T-helper 1 cell treated with Interleukin-12 subunit alpha and Interleukin-12 subunit beta and Interleukin-4 antibody, amounts not matched to agents 30 ng/mL and 1 ng/mL, for 36 hours (primary cell): ENCODE measurements at regions not wholly inside any gene's neighbourhood (a gene's known extent, or its start where the extent isn't known, plus 50 kb on each side); places are given as distances from the start of the nearest gene placed in this dataset.

Experiments
- intact Hi-C: fragments of 100-400 bp; cut with micrococcal nuclease; formaldehyde crosslinking; loops from one replicate; pipeline ENCODE4 v1.15.1; 2024

DNA sequence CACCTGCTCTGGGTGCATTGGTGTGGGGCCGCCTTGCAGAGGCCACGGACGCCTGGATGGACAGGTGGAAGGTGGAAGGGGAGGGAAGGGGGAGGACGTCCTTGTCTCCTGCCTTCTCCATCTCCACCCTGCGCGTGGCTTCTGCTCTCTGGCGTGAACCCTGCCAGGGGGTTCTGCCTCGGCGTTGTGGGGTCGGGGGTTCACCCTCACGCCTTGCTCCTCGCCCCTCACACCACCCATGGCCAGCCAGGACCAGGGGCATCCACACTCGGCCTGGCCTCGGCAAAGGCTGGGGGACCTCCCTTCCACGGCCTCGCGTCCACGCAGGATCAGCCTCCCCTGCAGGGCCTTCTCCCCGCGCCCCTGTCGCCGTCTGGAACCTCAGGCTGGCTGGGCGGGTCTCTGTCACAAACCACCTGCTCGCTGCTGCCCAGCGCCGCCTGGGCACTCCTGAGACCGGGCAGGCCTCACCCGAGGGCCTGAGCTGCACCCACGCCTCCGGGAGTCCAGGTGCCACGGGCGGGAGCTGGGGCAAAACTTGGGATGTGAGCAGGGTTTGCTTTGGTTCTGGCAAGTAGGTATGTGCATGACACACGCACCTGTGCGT, 655.9 kb downstream of the GALR1 start:
- intact Hi-C loops: no loop called here

DNA sequence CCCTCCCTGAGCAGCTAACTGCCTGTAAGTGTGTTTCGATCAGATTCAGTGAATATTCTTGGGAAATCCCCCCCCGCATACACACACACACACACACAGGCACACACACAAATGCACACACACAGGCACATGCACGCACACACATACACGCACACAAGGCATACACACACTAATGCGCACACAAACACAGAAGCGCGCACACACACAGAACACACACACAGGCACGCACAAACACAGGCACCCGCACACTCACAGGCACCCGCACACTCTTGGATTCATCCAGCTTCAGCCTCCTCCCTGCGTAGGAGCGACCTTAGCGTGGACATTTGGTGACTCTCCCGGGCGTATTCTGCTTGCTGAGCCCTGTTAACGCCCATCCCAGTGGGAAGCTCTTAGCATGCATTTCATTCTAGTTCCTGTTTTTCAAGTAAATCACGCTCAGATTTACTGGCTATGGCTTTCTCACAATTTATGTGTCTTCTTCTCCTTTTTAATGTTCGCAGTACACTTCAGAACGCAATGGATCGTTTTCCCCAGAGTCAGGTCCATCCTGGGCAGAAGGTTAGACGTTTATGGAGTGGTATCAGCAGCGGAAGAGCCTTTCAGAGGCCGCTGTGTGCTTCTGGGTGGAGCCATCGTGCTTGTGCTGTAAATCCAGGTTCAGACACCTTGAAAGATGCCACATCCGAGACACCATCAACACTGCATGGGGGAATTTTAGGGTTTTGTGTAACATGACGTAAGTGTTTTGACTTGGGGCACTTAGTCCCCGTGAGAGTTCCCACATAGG, 656.6 kb downstream of the GALR1 start:
- intact Hi-C loops: no loop called here

DNA sequence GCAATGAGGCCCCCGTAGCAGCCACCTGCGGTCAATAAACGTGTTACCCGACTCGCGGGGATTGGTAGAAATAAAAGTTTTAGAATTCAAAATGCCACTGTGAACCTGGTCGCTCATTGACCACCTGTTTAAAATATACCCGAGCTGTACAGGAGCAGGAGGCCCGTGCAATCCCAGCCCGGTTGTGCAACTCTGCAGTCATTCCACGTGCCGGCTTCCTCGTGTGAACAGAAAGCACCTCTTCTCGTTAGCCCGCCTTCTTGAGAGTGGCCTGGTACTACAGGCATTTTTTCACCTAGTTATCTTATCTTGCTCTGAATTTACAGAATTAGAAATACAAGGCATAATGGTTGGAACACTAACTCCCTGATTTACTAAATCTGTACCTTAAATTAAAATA, 660.7 kb downstream of the GALR1 start:
- intact Hi-C loops: no loop called here

DNA sequence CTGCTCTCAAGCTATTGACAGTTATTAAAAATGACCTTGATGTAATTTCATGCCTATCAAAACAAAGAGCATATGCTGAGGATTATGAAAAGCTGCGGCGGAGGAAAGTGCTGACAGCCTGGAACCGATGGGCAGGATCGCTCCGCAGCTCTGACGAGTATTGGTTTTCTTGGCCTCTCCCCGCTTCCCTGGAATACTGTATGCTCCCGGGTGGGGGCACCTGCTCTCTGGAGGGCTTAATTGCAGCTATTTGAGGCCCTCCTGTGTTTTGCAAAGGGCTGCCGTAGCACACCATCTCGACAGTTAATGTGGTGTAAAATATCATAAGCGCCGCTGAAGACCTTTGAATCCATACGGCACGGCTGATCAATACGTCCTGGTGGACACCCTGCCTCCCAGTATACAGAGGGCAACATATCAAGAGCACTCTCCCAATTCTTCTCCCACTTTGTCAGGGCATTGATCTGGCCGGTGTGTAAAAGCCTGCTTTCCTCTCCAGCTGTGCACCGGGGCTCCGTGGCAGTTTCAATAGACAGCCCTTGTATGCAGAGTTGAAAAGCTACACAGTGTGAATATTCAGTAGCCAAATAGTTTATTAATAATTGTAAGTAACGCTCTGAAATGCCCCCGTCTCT, 662.4 kb downstream of the GALR1 start:
- intact Hi-C loops: no loop called here

DNA sequence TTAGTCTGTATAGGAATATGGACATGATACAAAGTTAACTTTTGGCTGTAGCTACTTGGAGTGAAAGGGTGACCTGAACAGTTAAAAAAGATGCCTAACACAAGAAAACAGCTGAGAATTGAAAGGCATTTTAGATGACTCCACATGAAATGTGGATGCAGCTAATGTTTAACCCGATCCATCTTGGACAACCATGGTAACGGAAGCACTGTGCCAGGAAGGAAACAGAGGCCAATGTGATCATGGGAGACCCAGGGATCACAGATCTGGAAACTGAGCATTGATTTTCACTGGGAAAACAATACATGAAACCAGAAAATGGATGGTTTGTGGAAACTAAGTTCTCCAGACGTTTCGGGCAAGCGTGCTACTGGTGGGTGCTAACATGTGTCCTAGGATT, 669.1 kb downstream of the GALR1 start:
- intact Hi-C loops: no loop called here

DNA sequence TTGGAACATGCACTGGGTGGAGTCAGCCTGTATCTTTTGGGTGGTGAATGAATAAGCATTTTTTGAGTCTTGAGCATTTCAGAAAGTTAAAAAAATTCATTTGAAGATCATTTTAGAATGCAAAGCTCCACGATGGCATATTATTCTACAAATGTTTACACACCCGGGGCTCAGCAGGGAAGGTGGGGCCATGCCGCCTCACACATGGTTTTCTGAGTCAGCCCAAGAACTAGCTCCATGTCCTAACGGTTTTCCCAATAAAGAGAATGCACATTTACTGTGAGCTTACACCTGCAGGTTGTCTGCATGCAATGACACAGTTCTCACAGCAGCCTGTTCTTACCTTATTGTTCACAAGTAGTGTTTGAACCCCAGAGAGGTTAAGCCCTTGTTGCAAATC, 670.3 kb downstream of the GALR1 start:
- intact Hi-C loops: no loop called here

DNA sequence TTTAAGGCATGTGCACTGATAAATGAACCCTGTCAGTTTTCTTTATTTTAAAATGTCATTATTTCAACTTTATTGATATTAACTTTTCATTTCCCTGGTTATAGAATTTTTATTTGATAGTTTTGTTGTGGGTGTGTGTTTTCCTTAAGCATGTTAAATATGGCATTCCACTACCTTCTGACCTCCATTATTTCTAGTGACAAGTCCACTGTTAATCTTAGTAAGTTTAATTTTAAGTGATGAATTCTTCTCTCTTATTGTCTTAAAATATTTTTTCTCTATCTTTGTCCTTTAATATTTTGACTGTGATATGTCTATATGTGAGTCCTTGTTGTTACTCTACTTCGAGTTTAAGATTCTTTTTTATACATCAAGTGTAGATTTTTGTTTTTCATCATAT, 685.7 kb downstream of the GALR1 start:
- intact Hi-C loops: no loop called here

DNA sequence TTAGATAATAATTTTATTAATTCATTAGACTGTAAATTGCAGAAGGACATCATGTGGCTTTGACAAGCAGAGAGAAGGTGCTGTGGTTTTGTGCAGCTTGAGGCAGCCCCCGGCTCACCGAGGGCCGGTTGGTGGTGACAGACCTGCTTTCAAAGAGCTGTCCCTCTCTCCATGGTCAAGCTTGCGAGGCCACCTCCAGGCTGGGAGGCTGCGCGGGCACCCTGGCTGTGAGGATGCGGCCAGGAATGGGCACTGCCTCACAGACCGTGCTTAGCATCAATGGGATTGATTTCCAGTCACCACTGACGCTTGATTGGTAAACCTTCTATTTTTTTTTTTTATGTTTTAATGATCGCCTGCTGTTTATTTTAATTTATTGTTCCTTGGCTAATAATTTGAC, 690.9 kb downstream of the GALR1 start:
- intact Hi-C loops: no loop called here

DNA sequence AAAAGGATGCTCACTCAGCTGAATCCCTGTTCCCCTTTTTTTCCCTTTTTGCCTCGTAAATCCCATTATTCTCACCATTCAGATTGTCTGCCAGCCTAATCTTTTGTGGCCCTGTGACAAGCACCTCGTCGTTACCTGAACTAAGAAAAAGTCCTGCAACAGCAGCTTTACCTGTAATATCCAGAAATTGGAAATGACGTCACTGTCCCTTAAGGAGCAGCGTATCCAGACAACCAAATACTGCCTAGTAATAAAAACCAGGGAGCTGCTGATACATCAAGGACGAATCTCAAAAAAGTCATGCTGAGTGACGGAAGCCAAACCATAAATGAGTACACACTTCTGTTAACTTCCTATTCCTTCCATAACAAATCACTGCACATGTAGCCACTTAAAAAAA, 694.9 kb downstream of the GALR1 start:
- intact Hi-C loops: no loop called here

DNA sequence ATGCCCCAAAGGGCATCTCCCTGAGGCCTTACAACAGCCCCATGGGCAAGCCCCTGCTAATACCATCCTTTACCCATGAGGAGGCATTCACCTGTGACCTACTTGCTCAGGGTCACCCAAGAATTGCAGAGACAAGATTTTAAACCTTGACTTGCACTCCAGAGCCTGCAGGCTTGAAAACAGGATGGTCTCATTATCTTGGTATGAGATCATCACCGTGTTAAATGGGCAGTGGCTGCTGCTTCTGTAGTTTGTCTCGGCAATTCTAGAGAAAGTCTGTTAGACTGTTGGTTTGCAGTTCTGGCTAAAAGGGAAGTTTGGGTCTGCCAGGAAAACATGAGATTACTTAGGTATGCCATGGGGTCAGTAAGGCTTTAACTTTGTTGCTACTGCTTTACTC, 698.9 kb downstream of the GALR1 start:
- intact Hi-C loops: no loop called here

DNA sequence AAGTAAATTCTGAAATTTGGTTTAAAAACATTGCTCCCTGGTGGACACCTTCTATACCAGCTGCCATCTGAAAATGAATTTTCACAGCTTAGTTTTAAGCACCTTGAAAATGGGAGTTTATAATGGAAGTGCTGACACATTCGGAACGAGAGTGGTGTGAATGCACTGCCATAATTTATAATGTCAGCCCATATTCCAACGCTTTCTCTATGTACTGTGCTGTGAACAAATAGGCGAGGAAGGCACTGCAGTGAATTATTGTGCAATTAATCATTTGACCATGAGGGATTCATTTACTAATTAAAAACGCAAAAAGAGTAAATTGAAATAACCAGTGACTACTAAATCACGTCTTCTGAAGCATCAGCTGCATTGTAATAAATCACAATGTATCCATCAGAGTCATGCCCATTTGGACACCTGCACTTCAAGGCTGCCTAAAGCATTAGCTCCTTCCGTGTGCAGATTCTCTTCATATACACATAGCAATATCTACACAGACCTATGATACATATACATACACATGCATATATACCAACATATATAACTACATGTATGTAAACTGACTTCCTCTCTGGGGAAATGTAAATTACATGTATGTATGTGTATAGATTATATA, 699.8 kb downstream of the GALR1 start:
- intact Hi-C loops: no loop called here

DNA sequence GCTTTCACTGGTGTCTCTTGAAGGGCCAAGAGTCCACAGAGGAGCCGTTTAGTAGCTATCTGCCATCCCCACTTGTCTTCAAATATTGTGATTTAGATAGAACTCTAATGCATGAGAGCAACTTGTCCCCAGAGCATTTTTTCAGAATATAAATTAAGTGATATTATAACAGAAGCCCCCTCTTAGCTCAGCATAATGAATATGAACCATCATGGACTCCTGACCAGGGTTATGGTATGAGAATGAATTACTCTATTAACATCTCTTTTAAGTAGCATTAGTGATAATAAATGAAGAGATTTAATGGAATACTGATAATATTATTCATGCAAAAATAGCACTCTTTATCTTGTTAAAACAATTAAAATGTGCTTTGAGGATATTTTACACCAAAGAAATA, 709.6 kb downstream of the GALR1 start:
- intact Hi-C loops: no loop called here

DNA sequence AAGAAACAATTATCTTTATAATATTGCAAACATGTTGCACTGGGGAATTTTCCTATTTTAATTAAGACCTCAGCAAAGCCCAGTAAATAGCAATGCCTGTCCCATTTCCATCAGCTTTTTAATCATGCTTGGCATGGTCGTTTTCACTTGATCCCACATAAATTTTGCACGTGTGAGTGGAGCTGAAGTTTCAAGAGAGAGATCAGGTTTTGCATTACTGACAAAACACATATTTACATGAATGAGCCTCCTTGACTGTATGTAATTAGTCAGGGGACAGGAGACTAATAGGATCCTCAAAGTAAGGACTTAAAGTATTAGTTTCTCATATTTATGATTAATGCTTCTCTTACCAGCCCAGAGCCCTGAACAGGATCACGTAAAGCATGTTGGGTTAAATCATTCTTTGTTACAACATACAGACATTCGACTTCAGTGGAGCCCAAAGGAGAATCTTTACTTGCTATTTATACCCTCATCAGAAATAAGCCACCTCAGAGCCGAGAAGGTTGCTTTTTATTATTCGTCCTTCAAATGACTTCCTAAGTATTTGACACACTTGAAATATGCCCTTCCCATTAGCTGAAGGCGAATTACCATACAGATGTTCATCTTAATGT, 711.3 kb downstream of the GALR1 start:
- intact Hi-C loops: no loop called here

DNA sequence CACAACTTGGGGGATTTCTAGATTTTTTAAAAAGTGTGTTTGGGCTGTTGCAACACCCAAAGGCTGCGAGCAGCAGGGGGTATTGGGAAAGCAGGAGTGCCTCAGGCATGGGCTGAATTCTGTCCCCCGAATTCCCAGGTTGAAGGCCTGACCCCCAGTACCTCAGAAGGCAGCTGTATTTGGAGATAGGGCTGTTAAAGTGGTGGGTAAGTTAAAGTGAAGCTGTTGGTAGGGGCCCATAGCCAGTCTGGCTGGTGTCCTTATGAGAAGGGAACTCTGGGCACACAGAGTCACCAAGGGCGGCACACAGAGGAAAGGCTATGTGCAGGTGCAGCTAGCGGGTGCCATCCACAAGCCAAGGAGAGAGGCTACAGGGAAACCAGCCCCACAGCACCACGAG, 717.4 kb downstream of the GALR1 start:
- intact Hi-C loops: no loop called here

DNA sequence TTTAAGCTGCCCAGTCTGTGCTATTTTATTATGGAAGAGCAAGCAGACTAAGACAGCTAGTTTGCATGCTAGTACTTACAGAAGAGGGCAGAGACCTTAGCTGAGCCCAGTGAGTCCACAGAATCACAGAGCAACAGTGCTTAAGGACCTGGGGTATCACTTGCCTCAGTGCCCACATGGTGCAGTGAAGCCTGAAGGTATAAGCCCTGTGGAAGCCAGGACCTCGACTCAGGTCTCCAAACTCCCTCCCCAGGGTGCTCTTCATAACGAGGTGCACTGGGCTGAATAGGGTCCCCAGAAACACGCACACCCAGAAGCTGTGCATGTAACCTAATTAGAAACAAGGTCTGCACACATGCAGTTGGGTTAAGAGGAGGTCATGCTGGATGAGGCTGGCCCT, 718.1 kb downstream of the GALR1 start:
- intact Hi-C loops: no loop called here

DNA sequence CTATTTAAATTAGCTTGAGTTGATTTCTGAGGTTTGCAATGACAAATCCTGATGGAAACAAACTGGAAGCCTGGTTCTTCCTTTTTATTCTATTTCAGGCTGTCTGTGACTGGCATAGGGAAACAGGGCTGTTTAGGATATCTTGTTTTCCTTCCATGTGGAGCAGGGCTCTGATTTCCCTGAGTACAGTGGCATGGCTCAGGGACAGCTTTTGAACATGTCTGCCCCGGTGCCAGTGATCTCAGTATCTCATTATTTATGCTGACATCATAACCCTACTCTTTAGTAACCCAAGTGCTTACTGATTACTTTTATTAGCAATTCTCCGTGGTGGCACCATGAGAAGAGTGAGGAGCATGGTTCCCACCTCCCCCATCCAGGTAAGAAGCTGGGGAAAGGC, 720.3 kb downstream of the GALR1 start:
- intact Hi-C loops: no loop called here

DNA sequence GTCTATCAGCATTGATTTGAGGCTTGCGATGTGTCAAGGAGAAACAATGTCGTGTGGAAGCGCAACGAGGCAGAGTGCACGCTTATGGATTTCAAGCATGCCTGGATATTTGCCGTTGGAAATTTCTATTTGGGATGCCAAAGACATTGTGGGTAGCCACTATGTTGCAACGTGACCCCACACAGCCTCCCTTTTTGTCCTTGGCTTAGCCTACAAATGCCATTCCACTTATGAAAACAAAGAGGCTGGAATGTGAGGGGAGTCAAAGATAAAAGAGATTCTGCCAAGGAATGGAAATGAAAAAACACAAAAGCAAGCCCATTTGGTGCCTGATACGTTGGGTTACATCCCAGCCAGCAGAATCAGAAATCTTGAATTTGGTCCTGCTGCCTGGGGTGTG, 721.2 kb downstream of the GALR1 start:
- intact Hi-C loops: no loop called here

DNA sequence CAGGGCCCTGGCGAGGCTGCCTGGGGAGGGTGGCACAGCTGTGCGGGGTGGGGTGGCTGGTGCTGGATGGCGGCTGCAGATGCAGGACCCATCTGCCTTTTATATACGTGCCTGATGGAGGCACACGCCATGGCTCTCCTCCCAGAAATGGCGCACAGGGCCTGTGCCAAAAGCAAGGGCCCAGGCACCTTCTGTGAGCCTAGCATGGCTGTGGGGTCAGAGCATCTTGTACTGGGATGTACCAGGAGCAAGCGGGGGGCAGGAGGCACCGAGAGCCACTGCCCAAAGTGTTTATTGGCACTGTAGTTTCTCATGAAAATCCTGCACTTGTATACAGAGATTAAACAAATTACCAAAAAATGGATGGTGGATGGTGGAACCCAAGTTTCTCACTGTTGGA, 724.1 kb downstream of the GALR1 start:
- intact Hi-C loops: no loop called here

DNA sequence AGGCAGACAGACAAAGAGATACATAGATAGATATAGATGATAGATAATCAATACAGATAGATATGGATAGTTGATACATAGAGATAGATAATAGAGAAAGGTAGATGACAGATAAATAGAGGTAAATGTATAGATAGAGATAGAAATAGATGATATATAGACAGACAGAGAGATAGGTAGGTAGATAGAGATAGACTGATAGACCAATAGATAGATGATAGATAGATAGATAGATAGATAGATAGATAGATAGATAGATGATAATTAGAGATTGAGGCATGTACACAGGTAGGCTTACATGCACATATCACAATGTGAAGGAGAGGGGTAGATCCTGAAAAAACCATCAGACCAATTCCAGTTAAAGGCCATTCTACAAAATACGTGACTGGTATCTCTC, 724.7 kb downstream of the GALR1 start:
- intact Hi-C loops: no loop called here

DNA sequence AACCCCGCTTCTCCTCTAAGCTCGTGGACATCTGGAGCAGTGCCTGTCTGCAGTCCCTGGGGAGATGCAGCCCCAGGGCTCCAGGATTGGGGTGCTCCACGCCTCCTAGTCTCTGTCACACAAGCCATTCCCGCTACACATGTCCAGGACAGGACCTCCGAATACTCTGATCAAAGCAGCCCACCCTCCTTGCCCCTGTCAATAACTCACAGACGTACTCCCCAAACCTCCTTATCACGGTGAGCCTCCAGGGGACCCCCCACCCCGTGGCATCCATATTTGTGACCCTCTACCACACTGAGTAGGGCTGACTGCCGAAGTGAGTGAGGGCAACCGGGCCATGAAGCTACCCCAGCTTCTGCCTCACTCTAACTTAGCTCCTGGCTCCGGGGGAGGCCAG, 727.7 kb downstream of the GALR1 start:
- intact Hi-C loops: no loop called here

DNA sequence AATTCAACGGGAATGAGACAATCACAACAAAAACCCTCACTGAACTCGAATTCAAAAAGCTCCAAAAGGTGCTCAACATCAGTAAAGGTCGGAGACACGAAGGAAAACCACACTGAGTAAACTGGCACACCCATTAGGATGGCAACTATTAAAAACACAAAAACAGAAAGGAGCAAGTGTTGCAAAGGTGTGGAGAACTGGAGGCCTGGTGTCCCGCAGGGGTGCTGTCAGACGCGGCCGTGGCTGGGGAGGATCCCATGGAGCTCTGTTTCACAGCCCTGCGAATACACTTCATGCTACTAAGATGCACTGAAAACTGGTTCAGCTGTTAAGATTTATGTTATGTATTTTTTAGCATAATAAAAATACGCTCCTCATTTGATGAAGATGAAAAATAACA, 730.6 kb downstream of the GALR1 start:
- intact Hi-C loops: no loop called here

DNA sequence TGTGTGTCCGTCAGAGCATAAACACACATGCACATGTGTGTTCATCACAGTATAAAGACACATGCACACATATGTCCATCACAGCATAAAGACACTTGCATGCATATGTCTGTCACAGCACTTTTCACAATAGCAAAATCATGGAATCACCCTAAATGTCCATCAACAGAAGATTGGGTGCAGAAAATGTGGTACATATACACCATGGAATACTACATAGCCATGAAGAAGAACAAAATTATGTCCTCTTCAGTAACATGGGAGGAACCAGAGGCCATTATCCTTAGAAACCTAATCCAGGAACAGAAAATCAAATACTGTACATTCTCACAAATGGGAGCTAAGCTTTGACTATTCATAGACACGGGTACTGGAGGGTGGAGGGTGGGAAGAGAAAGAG, 732.2 kb downstream of the GALR1 start:
- intact Hi-C loops: no loop called here
